IPS-NIHi11 (cell line): ENCODE measurements at regions not wholly inside any gene's neighbourhood (a gene's known extent, or its start where the extent isn't known, plus 50 kb on each side); places are given as distances from the start of the nearest gene placed in this dataset.
A peak's percentile ranks its signal among the peaks of the same experiment; 100 is the strongest.
"Not testable (repeated sequence)": the region's sequence is repeated elsewhere in the genome, so short reads cannot be mapped to it uniquely, and the experiment has no call there.

Experiments
- DNase-seq: peaks from one replicate; pipeline ENCODE4 v3.0.0; 2012; ENCODE audit warnings: mixed read lengths, low spot score

DNA sequence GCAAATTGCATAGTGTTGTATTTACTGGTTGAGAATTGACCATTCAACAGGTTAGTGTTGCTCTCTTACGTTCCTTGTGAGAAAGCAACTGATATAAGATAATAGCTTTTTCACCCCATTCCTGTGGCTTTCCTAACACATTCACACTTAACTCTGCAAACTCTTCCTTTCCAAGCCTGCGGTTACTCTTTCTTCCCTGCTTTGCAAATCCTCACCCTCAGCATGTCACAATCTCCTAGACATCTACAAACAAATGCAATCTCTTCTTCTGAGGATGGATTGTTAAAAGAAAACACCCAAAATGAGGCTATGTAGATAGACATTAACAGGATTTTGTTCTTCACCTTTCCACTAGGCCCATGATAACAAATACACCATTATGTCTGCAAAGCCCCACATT is 771.7 kb upstream of the PCDH7 start:
- no peak for DNase-seq

DNA sequence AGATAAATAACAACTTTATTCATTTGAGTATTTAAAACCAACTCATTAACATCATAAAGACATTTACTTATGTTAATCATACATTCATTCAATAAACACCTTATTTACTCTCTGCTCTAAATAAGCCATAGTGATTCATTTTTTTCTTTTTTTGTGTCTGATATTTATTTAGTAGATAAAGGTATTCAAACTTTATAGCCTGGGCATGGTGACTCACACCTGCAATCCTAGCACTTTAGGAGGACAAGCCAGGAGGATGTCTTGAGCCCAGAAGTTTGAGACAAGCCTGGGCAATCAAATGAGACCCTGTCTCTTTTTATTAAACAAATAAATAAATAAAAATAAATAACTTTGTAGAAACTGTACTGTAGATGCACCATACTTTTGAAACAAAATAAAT is 771.3 kb upstream of the PCDH7 start:
- no peak for DNase-seq

DNA sequence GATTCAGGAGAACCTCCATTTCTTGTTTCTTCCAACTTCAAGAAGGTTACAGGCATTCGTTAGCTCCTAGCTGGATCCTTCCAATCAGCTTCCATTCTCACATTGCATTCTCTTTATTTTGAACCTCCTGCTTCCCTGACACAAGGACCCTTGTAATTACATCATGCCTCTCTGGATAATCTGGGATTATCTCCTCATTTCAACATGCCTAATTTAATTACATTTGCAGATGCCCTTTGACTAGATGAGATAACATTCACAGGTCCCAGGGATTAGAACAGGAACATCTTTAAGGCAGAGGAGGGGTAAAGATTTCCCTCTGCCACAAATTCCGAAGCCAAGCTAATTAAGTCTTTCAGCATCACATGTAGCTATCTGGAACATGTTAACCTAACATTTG is 753.8 kb upstream of the PCDH7 start:
- DNase-seq, result no peak

DNA sequence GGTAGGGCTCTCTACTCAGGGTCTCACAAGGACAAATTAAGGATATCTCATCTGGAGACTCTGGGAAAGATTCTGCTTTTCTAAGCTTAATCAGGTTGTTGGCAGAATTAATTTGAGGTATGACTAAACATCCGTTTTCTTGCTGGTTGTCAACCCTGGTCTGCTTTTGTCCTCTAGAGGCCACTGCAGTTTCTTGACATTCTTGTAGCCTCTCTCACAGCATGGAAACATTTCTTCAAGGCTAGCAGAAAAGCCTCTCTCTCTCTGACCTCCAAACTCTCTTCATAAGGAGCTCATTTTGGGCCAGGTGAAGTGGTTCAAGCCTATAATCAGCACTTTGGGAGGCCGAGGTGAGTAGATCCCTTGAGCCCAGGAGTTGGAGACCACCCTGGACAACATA is 749.5 kb upstream of the PCDH7 start:
- peak; percentile 23 for DNase-seq

DNA sequence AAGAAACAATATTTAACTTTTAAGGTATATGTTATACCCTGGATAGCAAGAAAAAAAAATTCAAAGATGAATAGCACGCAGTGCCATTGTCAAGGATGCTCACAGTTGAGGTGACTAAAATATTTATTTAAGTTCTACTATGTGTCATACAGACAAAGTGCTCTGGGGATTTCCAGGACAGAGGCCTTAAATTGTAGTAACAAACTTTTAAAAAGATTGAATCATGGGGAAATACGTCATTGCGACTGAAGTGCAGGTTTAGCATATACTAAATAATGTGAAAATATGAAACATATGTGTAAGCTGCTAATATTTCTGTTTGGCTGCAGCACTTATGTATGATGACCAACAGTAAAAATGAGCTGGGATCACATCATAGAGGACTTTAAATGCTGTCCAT is 748.0 kb upstream of the PCDH7 start:
- no peak for DNase-seq

DNA sequence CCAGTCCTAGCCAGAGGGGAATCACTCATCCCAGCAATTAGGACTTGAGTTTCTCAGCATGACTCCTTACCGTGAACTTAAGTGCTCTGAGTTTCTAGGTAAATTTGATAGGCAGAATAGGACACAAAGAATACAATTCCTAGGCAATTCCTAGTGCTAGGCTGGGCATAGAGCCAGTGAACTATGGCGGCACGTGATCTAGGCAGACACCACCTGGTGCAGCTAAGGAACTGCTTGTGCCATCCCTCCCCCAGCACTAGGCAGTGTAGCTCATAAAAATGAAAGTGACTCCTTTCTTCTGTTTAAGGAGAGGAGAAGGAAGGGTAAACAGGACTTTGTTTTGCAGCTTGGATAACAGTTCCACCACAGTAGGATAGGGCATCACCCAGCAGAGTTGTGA is 736.3 kb upstream of the PCDH7 start:
- DNase-seq, result no peak

DNA sequence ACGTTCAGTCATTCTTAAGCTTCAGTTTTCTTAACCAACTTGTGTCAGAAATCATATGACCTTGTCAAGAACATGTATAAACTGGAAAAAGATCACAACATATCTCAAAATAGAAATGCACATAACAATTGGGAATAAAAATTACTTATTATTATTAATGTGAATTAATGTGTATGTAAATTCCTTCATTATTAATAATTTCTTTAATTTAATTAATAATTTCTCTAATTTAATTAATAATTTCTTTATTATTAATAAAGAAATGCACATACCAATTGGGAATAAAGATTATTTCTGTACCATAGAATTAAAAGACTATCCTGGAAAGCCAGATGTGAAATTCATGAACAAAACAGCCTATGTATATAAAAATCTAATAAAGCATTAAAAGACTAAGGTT is 718.5 kb upstream of the PCDH7 start:
- no peak for DNase-seq

DNA sequence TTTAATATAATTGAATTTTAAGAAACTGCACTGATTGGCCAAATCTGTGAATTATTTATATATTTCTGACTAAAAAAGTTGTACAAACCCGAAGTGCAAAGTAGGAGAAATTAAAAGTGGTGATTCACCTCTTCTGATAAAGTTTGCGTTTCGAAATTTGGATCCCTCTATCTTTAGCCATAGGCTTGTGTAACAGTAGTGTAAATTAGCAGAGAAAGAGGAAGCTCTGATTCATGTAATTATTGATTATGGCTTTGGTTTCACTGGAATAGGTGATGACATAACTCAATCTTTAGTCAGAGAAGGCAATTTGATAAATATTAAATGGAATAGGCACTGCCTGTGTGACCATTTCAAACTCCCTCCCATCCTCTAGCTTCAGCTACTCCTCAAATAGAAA is 717.8 kb upstream of the PCDH7 start:
- DNase-seq, result no peak

DNA sequence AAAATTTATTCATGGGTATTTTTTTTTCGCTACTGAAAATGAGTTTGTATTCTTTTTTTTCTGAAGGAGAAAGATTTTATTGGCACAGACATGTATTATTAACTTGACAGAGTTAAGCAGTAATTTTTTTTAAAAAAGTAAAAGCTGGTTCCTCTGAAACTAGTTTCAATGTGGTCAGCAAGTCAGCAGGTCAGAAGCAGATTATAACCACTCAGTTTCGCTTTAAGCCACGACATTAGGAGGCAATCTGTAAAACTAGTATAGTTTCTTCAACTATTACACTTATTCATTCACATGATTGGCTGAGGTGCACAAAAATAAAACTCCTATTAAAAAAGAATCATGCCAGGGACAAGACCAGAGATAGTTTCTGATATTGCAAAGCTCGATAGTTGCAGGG is 714.2 kb upstream of the PCDH7 start:
- no peak for DNase-seq

DNA sequence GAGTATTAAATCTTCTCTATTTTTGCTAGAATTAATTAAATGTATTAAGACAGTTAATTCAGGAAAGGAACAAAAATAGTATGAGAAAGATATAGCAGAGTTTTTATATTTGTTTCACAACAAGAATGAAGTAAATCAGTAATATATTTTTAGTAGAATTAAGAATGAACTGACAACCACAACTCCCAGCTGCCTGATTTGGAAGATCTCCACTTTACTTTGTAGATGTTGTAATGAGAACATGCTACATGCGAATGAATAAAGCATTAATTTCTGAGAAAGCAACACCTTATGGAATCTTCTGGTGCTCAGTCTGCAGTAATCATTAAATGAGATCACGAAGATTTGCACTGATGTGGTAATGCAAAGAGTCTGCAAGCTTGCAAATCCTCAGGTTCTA is 695.6 kb upstream of the PCDH7 start:
- no peak for DNase-seq

DNA sequence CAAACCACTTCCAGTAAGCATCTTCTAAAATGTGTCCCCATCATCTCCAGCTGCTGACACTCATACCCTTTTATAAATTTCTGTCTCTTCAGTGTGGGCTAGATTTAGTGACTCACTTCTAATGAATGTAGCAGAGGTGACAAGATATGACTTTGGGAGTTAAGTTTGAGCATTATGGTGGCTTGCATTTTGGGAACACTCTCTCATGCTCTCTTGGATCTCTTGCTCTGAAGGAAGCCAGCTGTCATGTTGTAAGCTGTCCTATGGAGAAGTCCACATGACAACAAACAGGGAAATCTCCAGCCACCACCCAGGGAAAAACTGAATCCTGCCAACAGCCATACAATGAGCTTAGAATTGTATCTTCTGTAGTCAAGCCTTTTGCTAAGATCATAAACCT is 691.3 kb upstream of the PCDH7 start:
- DNase-seq, result no peak

DNA sequence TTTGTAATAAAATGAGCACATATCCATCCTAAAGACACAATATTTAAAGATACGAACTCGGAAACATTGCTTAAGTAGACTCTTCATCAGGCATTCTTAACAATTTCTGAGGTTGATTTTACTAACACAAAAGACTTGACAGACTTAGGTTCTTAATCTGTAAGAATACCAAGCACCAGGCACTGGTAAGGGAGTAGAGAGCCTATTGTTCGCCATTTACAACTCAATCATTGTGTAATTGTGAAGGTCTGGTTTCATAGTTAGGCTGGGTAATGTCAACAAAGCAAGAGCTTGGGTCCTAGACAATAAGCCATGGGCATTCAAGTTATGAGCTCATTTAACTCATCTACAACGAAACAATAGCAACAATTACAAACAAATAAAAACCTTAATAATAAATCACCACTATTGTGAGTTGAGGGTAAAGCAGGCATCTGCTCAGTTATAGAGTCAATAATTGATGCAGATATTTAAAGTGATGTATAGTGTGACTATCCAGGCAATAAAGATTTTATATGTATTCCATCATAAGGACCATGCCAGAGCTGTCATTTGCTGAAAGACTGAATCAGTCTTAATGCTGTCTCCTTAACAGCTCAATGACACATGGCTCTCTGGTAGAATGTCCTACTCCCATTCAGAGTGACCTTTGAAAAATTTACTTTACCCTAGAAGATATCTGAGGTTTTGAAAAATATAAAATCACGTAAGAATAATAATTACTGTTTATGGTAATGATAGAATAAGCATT is 664.0 kb upstream of the PCDH7 start:
- no peak for DNase-seq

DNA sequence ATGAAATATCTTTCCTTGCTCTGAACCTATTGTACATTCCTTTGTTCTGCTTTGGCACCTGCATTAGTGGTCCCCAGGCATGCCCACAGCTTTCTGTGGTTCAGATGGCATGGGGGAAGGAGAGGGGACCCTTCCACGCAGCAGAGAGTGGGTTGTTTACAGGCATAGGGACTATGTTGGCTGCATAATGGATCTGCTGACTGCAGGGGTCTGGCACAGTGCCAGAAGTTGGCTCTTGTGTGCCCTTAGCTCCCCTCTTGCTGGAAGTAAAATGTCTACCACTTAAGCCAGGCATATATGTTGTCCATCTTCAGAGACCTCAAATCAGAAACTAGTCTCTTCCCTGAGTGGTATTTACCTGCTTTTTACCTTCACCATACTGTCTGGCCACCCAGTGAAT is 651.9 kb upstream of the PCDH7 start:
- DNase-seq, result no peak

DNA sequence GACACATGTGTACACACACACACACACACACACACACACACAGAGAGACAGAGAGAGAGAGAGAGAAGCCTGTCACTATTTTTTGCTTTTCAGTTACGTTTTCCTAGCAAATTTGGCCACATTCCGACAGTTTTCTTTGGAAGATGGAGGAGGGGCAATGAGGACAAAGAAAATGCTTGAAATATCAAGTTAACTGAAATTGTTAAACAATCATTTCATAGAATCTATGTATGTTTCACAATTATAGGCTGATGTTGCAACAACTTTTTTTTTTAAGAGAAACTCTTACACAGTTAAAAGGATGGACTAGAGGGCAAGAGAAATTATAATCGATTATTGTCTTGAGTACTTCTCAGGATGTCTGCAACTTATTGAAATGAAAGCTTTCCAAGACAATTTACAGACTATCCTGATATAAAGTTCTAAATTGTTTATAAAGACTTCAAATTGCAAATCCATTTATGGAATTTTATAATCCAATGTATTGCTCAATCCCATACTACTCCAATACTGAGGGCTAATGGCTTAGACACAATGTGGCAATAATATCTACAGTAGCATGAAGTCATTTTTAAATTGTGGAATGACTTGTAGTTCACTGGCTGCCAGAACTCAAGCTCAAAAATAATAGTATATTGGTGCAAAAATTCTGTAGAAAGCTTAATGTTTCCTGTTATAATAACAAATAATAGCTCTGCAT is 647.0 kb upstream of the PCDH7 start:
- DNase-seq, result no peak

DNA sequence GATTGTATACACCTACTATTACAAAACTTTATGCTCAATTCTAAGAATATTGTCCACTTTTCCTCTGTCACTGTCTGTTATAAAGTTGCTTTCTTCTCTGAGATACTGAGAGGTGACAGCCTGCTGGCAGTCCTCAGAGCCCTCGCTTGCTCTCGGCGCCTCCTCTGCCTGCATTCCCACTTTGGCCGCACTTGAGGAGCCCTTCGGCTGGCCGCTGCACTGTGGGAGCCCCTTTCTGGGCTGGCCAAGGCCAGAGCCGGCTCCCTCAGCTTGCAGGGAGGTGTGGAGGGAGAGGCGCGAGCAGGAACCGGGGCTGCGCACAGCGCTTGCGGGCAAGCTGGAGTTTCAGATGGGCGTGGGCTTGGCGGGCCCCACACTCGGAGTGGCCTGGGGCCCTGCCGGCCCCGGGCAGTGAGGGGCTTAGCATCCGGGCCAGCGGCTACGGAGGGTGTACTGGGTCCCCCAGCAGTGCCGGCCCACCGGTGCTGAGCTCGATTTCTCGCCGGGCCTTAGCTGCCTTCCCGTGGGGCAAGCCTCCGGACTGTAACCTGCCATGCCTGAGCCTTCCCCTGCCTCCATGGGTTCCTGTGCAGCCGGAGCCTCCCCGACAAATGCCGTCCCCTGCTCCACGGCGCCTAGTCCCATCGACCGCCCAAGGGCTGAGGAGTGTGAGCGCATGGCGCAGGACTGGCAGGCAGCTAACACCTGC is 627.6 kb upstream of the PCDH7 start:
- DNase-seq, result not testable (repeated sequence)

DNA sequence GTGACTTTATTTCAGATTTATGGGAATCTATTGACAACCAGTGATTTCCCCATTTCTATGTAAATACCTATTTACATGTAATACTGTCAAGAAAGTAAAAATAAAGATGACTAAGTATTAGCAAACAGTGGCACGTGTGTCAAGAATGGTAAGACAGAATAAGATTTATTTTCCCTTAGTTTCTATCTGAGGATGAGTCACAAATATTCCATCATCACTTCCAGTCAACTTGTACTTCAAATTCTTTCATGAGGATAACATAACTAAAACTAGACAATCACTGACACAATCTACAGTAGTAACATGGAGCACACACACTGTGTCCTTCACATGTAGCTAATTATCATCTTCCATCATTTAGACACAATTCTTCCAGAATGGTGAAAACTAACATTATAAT is 625.3 kb upstream of the PCDH7 start:
- no peak for DNase-seq

DNA sequence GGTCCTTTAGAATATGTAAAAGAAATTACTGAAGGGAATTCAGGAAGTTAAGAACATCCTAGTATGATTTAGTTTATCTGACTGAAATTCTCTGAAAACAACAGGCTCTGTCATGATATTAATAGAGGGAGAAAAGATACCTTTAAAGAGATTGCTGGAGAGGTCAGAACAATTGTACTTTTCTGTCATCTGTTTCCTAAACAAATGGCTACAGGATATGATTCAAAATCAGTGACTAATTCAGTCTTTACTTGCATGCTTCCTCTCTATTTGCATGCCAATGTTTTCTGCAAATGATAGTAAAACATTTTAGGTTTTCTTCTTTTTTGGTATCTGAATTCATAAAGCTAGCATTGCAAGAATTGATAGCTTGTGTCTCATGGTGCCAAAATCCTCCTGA is 616.7 kb upstream of the PCDH7 start:
- DNase-seq, result no peak

DNA sequence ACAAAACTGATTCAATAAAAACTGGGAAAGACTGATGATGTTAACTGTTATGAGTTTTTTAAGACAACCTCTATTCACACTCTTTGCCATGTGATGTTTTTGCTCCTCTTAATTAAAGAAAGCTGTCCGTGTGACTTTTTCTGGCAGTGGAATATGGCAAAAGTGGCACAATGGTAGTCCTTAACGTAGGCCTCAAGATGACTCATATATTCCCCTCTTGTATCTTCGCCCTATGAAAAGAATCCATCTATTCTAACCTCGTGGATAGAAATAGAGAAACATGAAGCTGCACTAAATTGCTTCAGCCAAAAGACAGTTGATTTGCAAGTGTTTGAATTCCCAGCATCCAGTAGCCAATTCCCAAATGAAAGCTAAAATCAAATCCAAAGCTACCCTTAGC is 603.8 kb upstream of the PCDH7 start:
- no peak for DNase-seq

DNA sequence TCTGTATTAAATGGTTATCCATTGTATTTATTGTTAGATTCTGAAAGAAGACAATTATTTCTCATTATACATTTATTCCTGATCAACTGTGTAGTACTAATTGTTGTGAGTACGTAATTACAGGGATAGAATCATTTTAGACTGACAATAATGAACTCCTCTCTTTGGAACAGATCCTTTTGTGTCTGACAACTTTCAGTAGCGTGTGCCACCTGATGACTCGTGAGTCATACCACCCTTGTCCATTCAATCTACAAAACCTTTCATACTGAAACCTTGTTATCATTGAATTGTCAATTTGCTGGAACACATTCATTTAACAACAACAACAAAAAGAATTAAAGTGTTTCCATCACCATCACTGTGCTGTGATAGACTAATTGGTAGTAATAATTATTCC is 602.7 kb upstream of the PCDH7 start:
- DNase-seq, result no peak

DNA sequence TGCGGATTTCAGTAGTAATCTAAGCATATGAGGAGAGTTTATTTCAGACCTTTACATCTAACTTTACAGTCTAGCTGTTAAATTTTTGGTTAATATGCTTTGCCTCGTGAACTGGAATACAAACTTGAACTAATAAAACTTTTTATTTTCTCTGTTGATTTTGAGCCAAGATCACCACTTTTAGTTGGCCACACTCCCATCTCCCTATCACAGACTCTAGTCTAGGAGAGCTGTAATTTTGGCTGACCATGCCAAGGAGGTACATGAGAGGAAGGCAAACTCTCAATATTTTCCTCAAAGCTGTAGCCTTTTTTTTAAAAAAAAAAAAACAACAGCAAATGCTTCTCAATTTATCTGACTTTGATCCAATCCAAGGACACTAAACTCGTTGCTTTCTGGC is 597.5 kb upstream of the PCDH7 start:
- no peak for DNase-seq

DNA sequence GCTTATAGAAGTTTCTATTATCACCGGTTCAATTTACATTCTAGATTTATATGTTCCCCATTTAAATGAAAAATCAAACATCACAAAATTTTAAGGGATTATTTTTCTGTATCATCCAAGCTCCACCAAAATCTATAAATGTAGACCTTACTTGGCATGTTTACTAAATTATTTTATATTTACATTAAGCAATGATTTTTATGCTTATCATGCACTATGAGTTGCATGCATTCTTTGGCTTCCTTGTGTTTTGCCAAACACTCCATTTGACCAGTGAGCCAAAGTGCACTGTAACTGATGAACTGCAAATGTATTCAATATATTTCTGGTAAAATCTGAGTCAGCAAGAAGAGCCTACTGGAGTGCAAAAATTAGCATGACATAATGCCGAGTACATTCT is 595.5 kb upstream of the PCDH7 start:
- not testable (repeated sequence) for DNase-seq

DNA sequence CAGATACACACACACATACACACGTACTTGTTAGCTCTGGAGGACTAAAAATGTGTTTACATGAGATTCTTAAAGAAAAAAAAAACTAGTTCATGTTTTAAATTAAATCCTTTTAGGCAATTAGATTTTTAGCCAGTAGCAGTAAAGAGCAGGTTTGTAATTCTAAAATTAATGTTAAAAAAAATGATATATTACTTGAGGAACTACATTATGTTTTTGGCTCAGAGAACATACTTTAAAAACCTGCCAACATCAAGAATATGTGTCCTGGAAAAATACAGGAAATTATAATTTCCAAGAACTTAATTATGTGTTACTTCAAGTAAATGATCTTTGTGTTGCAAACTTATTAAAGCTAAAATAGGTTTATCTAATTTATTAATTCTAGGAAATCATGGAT is 594.3 kb upstream of the PCDH7 start:
- no peak for DNase-seq

DNA sequence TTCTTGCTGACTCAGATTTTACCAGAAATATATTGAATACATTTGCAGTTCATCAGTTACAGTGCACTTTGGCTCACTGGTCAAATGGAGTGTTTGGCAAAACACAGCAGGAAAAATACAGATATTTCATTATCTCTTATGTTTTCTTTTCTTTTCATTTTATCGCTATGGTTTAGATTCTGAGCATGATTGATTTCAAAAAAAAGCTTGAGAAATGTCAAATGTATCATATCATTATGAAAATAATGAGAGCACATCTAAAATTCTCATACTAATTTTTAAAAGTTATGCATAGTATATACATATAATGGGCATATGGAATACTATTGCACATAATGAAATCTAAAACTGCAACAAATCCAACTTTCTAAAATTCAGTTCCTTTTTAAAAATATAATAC is 593.8 kb upstream of the PCDH7 start:
- DNase-seq, result no peak
